Aorta (tissue), 5 donors: ENCODE measurements at regions not wholly inside any gene's neighbourhood (a gene's known extent, or its start where the extent isn't known, plus 50 kb on each side); places are given as distances from the start of the nearest gene placed in this dataset.
"Not testable (repeated sequence)": the region's sequence is repeated elsewhere in the genome, so short reads cannot be mapped to it uniquely, and the experiment has no call there.

Experiments
- ATAC-seq: fragments of 200-7000 bp; cut with Tn5 transposase; one replicate; pipeline ENCODE4 v1.9.1; 2022; ENCODE audit warnings: moderate library complexity; ENCODE audit not compliant: low FRiP score
- DNase-seq, 2 donors: peaks; one replicate each; pipeline ENCODE4 v3.0.0-alpha.2; 2020
- H3K27ac ChIP-seq, 2 donors: one replicate each; pipeline ENCODE4 v1.5.1; 2013; ENCODE audit warnings: low read length in 2 of 2, mild to moderate bottlenecking in 2 of 2, moderate library complexity in 2 of 2, control low read depth in 1 of 2, inconsistent platforms in 1 of 2, low read depth in 1 of 2
- H3K27me3 ChIP-seq, 2 donors: one replicate each; pipeline ENCODE4 v1.6.1; 2013; ENCODE audit warnings: control low read depth in 1 of 2, low read length in 1 of 2, mild to moderate bottlenecking in 1 of 2, moderate library complexity in 1 of 2; ENCODE audit not compliant: insufficient read depth in 2 of 2, control insufficient read depth in 1 of 2
- H3K36me3 ChIP-seq, 2 donors: one replicate each; pipeline ENCODE4 v1.6.1; 2013; ENCODE audit warnings: control low read depth in 1 of 2, low read length in 1 of 2, mild to moderate bottlenecking in 1 of 2; ENCODE audit not compliant: insufficient read depth in 2 of 2, control insufficient read depth in 1 of 2
- H3K4me1 ChIP-seq, 2 donors: one replicate each; pipeline ENCODE4 v1.6.1; 2013; ENCODE audit warnings: low read length in 2 of 2, control low read depth in 1 of 2, mild to moderate bottlenecking in 1 of 2, moderate library complexity in 1 of 2; ENCODE audit not compliant: insufficient read depth in 2 of 2, control insufficient read depth in 1 of 2
- H3K4me3 ChIP-seq, 2 donors: one replicate each; pipeline ENCODE4 v1.5.1; 2013; ENCODE audit warnings: low read length in 2 of 2, control low read depth in 1 of 2, mild to moderate bottlenecking in 1 of 2
- H3K9me3 ChIP-seq: one replicate; pipeline ENCODE4 v1.6.1; 2013; ENCODE audit warnings: mild to moderate bottlenecking, low read length; ENCODE audit not compliant: control insufficient read depth
- WGBS, 2 donors: extraction: QIAGEN DNeasy Blood & Tissue Kit; methylation state at CpG; one replicate each; pipeline ENCODE4 v1.1.7; 2013; 5-methylcytosine and 5-hydroxymethylcytosine counted together
- intact Hi-C, 2 donors: fragments of 100-400 bp; cut with DNase I; formaldehyde crosslinking; loops; one replicate each; pipeline versions ENCODE4 v1.14.2 to v1.15.0; 2022
- donor health status: healthy with polysubstance abuse.
- donor health status: Bipolar disorder and iron deficiency.
- donor health status: DM: no; HTN: no; CAD: no.
- donor health status: DM: no; HTN: no; CAD: no.
- donor health status: DM: yes; HTN: yes; CAD: no.

DNA sequence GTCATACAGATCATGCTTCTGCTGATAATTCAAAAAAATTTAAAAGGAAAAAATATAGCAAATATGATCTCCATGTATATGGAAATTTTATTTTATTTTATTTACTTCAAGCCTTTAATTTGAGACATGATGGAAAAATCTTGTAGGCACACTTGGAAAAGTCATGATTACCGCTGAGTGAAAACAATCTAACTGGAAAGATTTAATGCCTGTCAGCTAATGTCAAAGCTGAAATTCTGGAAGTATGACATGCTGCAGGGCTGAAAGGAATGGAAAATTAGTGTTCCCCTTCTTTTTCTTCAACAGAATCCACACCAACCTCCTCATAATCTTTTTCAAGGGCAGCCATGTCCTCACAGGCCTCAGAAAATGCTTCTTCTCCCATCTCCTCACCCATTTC is 58.2 kb downstream of the RPRM start:
- ATAC-seq, result no peak
- Histone ChIP-seq H3K4me1 (no peaks in the 10 kb centered on the region), H3K27me3 (peaks cover 0 to 1% of the 10 kb centered on the region in 2 donors), H3K9me3 (peaks cover 2% of the 10 kb centered on the region), H3K4me3 (no peak overlapping the region), H3K36me3 (no peaks in the 10 kb centered on the region), H3K27ac (no peak overlapping the region)
- DNase-seq, result no peak
- intact Hi-C loops, result no loop called here
- WGBS, 2 donors, result 52 to 54% methylated on average over 1 of the region's 1 CpG

- intact Hi-C loops, result no loop called here
- 60 to 78% methylated on average over 1 of the region's 1 CpG for WGBS, 2 donors
- ATAC-seq (no peak), DNase-seq (no peak)
- Histone ChIP-seq H3K36me3 (no peaks in the 10 kb centered on the region), H3K4me3 (no peak overlapping the region), H3K9me3 (peaks cover 2% of the 10 kb centered on the region), H3K4me1 (no peaks in the 10 kb centered on the region), H3K27ac (no peak overlapping the region), H3K27me3 (peaks cover 0 to 1% of the 10 kb centered on the region in 2 donors)
These were observed 61.5 kb downstream of the RPRM start for GRCh38 chr2:153417077-153417476.

DNA sequence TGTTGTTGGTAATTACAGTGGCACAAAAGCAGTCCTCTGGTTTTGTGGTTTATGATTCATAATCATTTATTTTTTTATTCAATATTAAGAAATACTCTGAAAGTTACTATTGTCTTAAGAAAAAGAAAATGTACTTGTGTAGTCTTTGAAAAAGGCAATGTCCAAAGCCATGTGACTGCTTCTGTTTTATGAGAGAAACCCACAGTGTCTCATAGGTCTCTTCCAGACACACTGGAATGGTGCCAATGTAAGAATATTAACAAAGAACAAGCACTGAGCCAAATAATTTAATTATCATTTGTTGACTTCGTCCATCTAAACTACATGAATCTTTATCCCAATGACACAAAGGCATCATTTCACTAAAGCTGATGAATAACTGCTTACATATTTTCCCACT is 62.5 kb downstream of the RPRM start:
- 51 to 67% methylated on average over 1 of the region's 1 CpG for WGBS, 2 donors
- Histone ChIP-seq H3K27ac (no peak overlapping the region), H3K4me1 (no peaks in the 10 kb centered on the region), H3K4me3 (no peak overlapping the region), H3K36me3 (no peaks in the 10 kb centered on the region), H3K27me3 (peaks cover 0 to 1% of the 10 kb centered on the region in 2 donors), H3K9me3 (peaks cover 2% of the 10 kb centered on the region)
- no peak for ATAC-seq
- intact Hi-C loops, result no loop called here
- DNase-seq, result no peak

DNA sequence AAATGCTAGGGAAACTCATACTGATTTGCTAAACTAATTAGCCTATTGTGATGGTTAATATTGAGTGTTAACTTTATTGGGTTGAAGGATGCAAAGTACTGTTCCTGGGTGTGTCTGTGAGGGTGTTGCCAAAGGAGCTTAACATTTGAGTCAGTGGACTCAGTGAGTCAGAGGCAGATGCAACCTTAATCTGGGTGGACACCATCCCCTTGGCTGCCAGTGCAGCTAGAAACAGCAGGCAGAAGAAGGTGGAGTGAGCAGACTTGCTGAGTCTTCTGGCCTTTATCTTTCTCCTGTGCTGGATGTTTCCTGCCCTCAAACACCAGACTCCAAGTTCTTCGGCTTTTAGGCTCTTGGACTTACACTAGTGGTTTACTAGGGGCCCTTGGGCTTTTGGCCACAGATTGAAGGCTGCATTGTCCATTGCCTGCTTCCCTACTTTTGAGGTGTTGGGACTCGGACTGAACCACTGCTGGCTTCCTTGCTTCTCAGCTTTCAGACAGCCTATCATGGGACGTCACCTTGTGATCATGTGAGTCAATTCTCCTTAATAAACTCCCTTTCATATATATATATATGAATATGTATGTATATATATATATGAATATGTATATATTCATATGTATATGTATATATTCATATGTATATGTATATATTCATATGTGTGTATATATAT is 69.7 kb downstream of the RPRM start:
- H3K27ac ChIP-seq, result no peak overlapping the region
- DNase-seq, result no peak
- intact Hi-C loops, result no loop called here
- no peaks in the 10 kb centered on the region for H3K4me1 ChIP-seq
- H3K9me3 ChIP-seq, result peaks cover 1% of the 10 kb centered on the region
- ATAC-seq, result no peak
- WGBS, 2 donors, result 69 to 72% methylated on average over 3 of the region's 3 CpGs
- no peaks in the 10 kb centered on the region for H3K36me3 ChIP-seq
- H3K27me3 ChIP-seq, result no peaks in the 10 kb centered on the region
- H3K4me3 ChIP-seq, result no peak overlapping the region

DNA sequence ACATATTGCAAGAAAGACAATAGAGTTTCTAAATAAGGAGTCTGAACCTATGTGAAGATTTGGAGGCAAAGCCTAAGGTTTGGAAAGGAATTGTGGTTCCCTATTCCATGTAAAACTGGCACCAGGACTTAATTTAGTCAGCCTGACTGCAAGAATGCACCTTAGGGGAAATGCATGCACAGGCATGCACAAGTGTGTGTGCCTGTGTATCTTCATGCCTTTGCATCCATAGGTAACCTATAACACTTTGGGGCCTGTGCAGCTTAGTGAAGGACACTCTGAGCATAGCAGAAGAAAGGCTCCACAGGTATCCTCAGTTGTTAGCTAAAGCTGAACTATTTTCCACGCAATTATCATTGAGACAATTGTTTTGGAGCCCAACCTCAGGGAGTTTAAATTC is 73.4 kb downstream of the RPRM start:
- ATAC-seq, result no peak
- Histone ChIP-seq H3K27ac (no peak overlapping the region), H3K4me1 (no peaks in the 10 kb centered on the region), H3K9me3 (peaks cover 1% of the 10 kb centered on the region), H3K4me3 (no peak overlapping the region), H3K27me3 (no peaks in the 10 kb centered on the region), H3K36me3 (no peaks in the 10 kb centered on the region)
- intact Hi-C loops, result no loop called here
- no peak for DNase-seq
- WGBS, 2 donors, result 70 to 84% methylated on average over 1 of the region's 1 CpG

- Histone ChIP-seq H3K27ac (no peak overlapping the region), H3K9me3 (peaks cover 1% of the 10 kb centered on the region), H3K36me3 (no peaks in the 10 kb centered on the region), H3K4me1 (no peaks in the 10 kb centered on the region), H3K4me3 (no peak overlapping the region), H3K27me3 (no peaks in the 10 kb centered on the region)
- intact Hi-C loops, result no loop called here
- WGBS, 2 donors, result 46 to 61% methylated on average over 1 of the region's 1 CpG
- ATAC-seq (no peak), DNase-seq (no peak)
These were observed 73.8 kb downstream of the RPRM start for GRCh38 chr2:153404792-153405191.

GRCh38 chr2:153403940-153404339 is 74.6 kb downstream of the RPRM start:
- no peak for ATAC-seq
- intact Hi-C loops, result no loop called here

GRCh38 chr2:153403352-153403751 is 75.2 kb downstream of the RPRM start:
- H3K4me1 ChIP-seq, intact Hi-C loops, ATAC-seq, H3K27me3 ChIP-seq, H3K27ac ChIP-seq, DNase-seq, H3K36me3 ChIP-seq, H3K9me3 ChIP-seq, H3K4me3 ChIP-seq: not testable (repeated sequence)
- 74 to 75% methylated on average over 14 of the region's 14 CpGs for WGBS, 2 donors

More at GRCh38 chr2:153403940-153404339, 74.6 kb downstream of the RPRM start:
- H3K4me1 ChIP-seq, result no peaks in the 10 kb centered on the region
- no peak overlapping the region for H3K27ac ChIP-seq
- no peak overlapping the region for H3K4me3 ChIP-seq
- no peaks in the 10 kb centered on the region for H3K27me3 ChIP-seq
- 68 to 80% methylated on average over 2 of the region's 2 CpGs for WGBS, 2 donors
- peaks cover 1% of the 10 kb centered on the region for H3K9me3 ChIP-seq
- no peak for DNase-seq
- no peaks in the 10 kb centered on the region for H3K36me3 ChIP-seq

GRCh38 chr2:153394686-153395085 is 83.9 kb downstream of the RPRM start:
- WGBS, 2 donors, result 23 to 43% methylated on average over 5 of the region's 5 CpGs
- DNase-seq (no peak), ATAC-seq (no peak)
- no peaks in the 10 kb centered on the region for H3K27me3 ChIP-seq
- H3K27ac ChIP-seq, result no peak overlapping the region
- H3K4me3 ChIP-seq, result no peak overlapping the region
- H3K4me1 ChIP-seq, result no peaks in the 10 kb centered on the region
- intact Hi-C loops, result no loop called here
- H3K9me3 ChIP-seq, result no peaks in the 10 kb centered on the region
- H3K36me3 ChIP-seq, result no peaks in the 10 kb centered on the region
